Activated T-helper 17 cell treated with anti-CD3 and anti-CD28 coated beads, Interleukin-2, amount 50 U/mL, for 72 hours (primary cell): ENCODE measurements at regions not wholly inside any gene's neighbourhood (a gene's known extent, or its start where the extent isn't known, plus 50 kb on each side); places are given as distances from the start of the nearest gene placed in this dataset.
"Not testable (repeated sequence)": the region's sequence is repeated elsewhere in the genome, so short reads cannot be mapped to it uniquely, and the experiment has no call there.

Source experiments
- ATAC-seq: fragments of 150-1000 bp; cut with Tn5 transposase; replicated peaks from 2 replicates; pipeline ENCODE4 v1.10.0; 2021; ENCODE audit warnings: mild to moderate bottlenecking, moderate library complexity
- H3K27ac Mint-ChIP-seq: one replicate; pipeline ENCODE4 v1.8.0; 2022; ENCODE audit warnings: mixed read lengths
- H3K27me3 Mint-ChIP-seq: one replicate; pipeline ENCODE4 v1.8.0; 2022; ENCODE audit warnings: mixed read lengths
- H3K36me3 Mint-ChIP-seq: one replicate; pipeline ENCODE4 v1.8.0; 2022; ENCODE audit warnings: low read depth, mild to moderate bottlenecking, mixed read lengths
- H3K4me1 Mint-ChIP-seq: one replicate; pipeline ENCODE4 v1.8.0; 2022; ENCODE audit warnings: mixed read lengths
- H3K4me3 Mint-ChIP-seq: one replicate; pipeline ENCODE4 v1.8.0; 2022; ENCODE audit warnings: mild to moderate bottlenecking, mixed read lengths
- H3K9me3 Mint-ChIP-seq: one replicate; pipeline ENCODE4 v1.8.0; 2022; ENCODE audit warnings: mixed read lengths

GRCh38 chr7:85376589-85376988 is 189.7 kb upstream of the SEMA3D start:
- no peaks in the 10 kb centered on the region for H3K4me1 Mint-ChIP-seq
- H3K27ac Mint-ChIP-seq, result no peak overlapping the region
- no peak for ATAC-seq
- H3K9me3 Mint-ChIP-seq, result peaks cover 4% of the 10 kb centered on the region
- H3K4me3 Mint-ChIP-seq, result no peak overlapping the region
- H3K36me3 Mint-ChIP-seq, result no peaks in the 10 kb centered on the region
- H3K27me3 Mint-ChIP-seq, result no peaks in the 10 kb centered on the region

- Mint-ChIP-seq H3K27ac (no peak overlapping the region), H3K4me1 (no peaks in the 10 kb centered on the region), H3K4me3 (no peak overlapping the region), H3K27me3 (no peaks in the 10 kb centered on the region), H3K36me3 (no peaks in the 10 kb centered on the region), H3K9me3 (peaks cover 3% of the 10 kb centered on the region)
- ATAC-seq, result no peak
Measured at GRCh38 chr7:85356916-85357315, 170.1 kb upstream of the SEMA3D start.

- H3K27ac Mint-ChIP-seq, result no peak overlapping the region
- H3K36me3 Mint-ChIP-seq, result no peaks in the 10 kb centered on the region
- H3K4me3 Mint-ChIP-seq, result no peak overlapping the region
- H3K9me3 Mint-ChIP-seq, result peaks cover 12% of the 10 kb centered on the region
- no peaks in the 10 kb centered on the region for H3K27me3 Mint-ChIP-seq
- ATAC-seq, result no peak
- H3K4me1 Mint-ChIP-seq, result no peaks in the 10 kb centered on the region
Measured at GRCh38 chr7:85343484-85343883, 156.6 kb upstream of the SEMA3D start.

- H3K4me1 Mint-ChIP-seq, result no peaks in the 10 kb centered on the region
- peaks cover 12% of the 10 kb centered on the region for H3K9me3 Mint-ChIP-seq
- no peak overlapping the region for H3K4me3 Mint-ChIP-seq
- H3K36me3 Mint-ChIP-seq, result no peaks in the 10 kb centered on the region
- H3K27me3 Mint-ChIP-seq, result no peaks in the 10 kb centered on the region
- no peak for ATAC-seq
- no peak overlapping the region for H3K27ac Mint-ChIP-seq
Measured at GRCh38 chr7:85342781-85343180, 155.9 kb upstream of the SEMA3D start.

- no peaks in the 10 kb centered on the region for H3K4me1 Mint-ChIP-seq
- H3K36me3 Mint-ChIP-seq, result no peaks in the 10 kb centered on the region
- H3K4me3 Mint-ChIP-seq, result no peak overlapping the region
- no peak overlapping the region for H3K27ac Mint-ChIP-seq
- H3K9me3 Mint-ChIP-seq, result peaks cover 12% of the 10 kb centered on the region
- no peaks in the 10 kb centered on the region for H3K27me3 Mint-ChIP-seq
- no peak for ATAC-seq
Measured at GRCh38 chr7:85341973-85342372, 155.1 kb upstream of the SEMA3D start.

GRCh38 chr7:85341121-85341520 is 154.3 kb upstream of the SEMA3D start:
- H3K36me3 Mint-ChIP-seq, result no peaks in the 10 kb centered on the region
- H3K9me3 Mint-ChIP-seq, result peaks cover 12% of the 10 kb centered on the region
- H3K27me3 Mint-ChIP-seq, result no peaks in the 10 kb centered on the region
- no peak overlapping the region for H3K4me3 Mint-ChIP-seq
- no peak for ATAC-seq
- no peaks in the 10 kb centered on the region for H3K4me1 Mint-ChIP-seq
- H3K27ac Mint-ChIP-seq, result no peak overlapping the region

GRCh38 chr7:85336086-85336485 is 149.2 kb upstream of the SEMA3D start:
- Mint-ChIP-seq H3K4me1 (no peaks in the 10 kb centered on the region), H3K4me3 (no peak overlapping the region), H3K36me3 (no peaks in the 10 kb centered on the region), H3K9me3 (peaks cover 4% of the 10 kb centered on the region), H3K27me3 (no peaks in the 10 kb centered on the region), H3K27ac (no peak overlapping the region)
- ATAC-seq, result no peak

- H3K9me3 Mint-ChIP-seq, H3K36me3 Mint-ChIP-seq, ATAC-seq, H3K27ac Mint-ChIP-seq, H3K27me3 Mint-ChIP-seq, H3K4me1 Mint-ChIP-seq, H3K4me3 Mint-ChIP-seq: not testable (repeated sequence)
Measured at GRCh38 chr7:85335113-85335512, 148.3 kb upstream of the SEMA3D start.

- no peak for ATAC-seq
- Mint-ChIP-seq H3K4me1 (no peaks in the 10 kb centered on the region), H3K36me3 (no peaks in the 10 kb centered on the region), H3K27ac (no peak overlapping the region), H3K27me3 (no peaks in the 10 kb centered on the region), H3K4me3 (no peak overlapping the region), H3K9me3 (peaks cover 16% of the 10 kb centered on the region)
Measured at GRCh38 chr7:85328456-85328998, 141.7 kb upstream of the SEMA3D start.

- ATAC-seq, result no peak
- H3K27ac Mint-ChIP-seq, result no peak overlapping the region
- H3K9me3 Mint-ChIP-seq, result peaks cover 24% of the 10 kb centered on the region
- H3K27me3 Mint-ChIP-seq, result no peaks in the 10 kb centered on the region
- no peaks in the 10 kb centered on the region for H3K36me3 Mint-ChIP-seq
- no peak overlapping the region for H3K4me3 Mint-ChIP-seq
- no peaks in the 10 kb centered on the region for H3K4me1 Mint-ChIP-seq
Measured at GRCh38 chr7:85324145-85324799, 137.4 kb upstream of the SEMA3D start.

GRCh38 chr7:85322252-85322651 is 135.4 kb upstream of the SEMA3D start:
- Mint-ChIP-seq H3K36me3 (no peaks in the 10 kb centered on the region), H3K4me1 (no peaks in the 10 kb centered on the region), H3K9me3 (peaks cover 24% of the 10 kb centered on the region), H3K27me3 (no peaks in the 10 kb centered on the region), H3K27ac (no peak overlapping the region), H3K4me3 (no peak overlapping the region)
- ATAC-seq, result no peak

GRCh38 chr7:85320699-85321476 is 134.0 kb upstream of the SEMA3D start:
- no peaks in the 10 kb centered on the region for H3K4me1 Mint-ChIP-seq
- H3K27ac Mint-ChIP-seq, result no peak overlapping the region
- peaks cover 20% of the 10 kb centered on the region for H3K9me3 Mint-ChIP-seq
- H3K4me3 Mint-ChIP-seq, result no peak overlapping the region
- no peak for ATAC-seq
- H3K36me3 Mint-ChIP-seq, result no peaks in the 10 kb centered on the region
- H3K27me3 Mint-ChIP-seq, result no peaks in the 10 kb centered on the region

- no peak overlapping the region for H3K4me3 Mint-ChIP-seq
- no peaks in the 10 kb centered on the region for H3K27me3 Mint-ChIP-seq
- H3K27ac Mint-ChIP-seq, result no peak overlapping the region
- peaks cover 9% of the 10 kb centered on the region for H3K9me3 Mint-ChIP-seq
- H3K36me3 Mint-ChIP-seq, result no peaks in the 10 kb centered on the region
- no peaks in the 10 kb centered on the region for H3K4me1 Mint-ChIP-seq
- ATAC-seq, result no peak
Measured at GRCh38 chr7:85316489-85316888, 129.6 kb upstream of the SEMA3D start.

- H3K36me3 Mint-ChIP-seq, result no peaks in the 10 kb centered on the region
- no peak overlapping the region for H3K27ac Mint-ChIP-seq
- H3K4me1 Mint-ChIP-seq, result no peaks in the 10 kb centered on the region
Measured at GRCh38 chr7:85310301-85310700, 123.4 kb upstream of the SEMA3D start.

GRCh38 chr7:85306115-85306514 is 119.3 kb upstream of the SEMA3D start:
- ATAC-seq, result no peak
- no peaks in the 10 kb centered on the region for H3K36me3 Mint-ChIP-seq
- no peak overlapping the region for H3K4me3 Mint-ChIP-seq
- H3K9me3 Mint-ChIP-seq, result no peaks in the 10 kb centered on the region
- H3K27ac Mint-ChIP-seq, result no peak overlapping the region
- H3K4me1 Mint-ChIP-seq, result no peaks in the 10 kb centered on the region
- no peaks in the 10 kb centered on the region for H3K27me3 Mint-ChIP-seq

More at GRCh38 chr7:85310301-85310700, 123.4 kb upstream of the SEMA3D start:
- no peaks in the 10 kb centered on the region for H3K27me3 Mint-ChIP-seq
- H3K4me3 Mint-ChIP-seq, result no peak overlapping the region
- H3K9me3 Mint-ChIP-seq, result peaks cover 4% of the 10 kb centered on the region
- ATAC-seq, result no peak
